ENCODE measurements at regions not wholly inside any gene's neighbourhood (a gene's known extent, or its start where the extent isn't known, plus 50 kb on each side); places are given as distances from the start of the nearest gene placed in this dataset.

DNA sequence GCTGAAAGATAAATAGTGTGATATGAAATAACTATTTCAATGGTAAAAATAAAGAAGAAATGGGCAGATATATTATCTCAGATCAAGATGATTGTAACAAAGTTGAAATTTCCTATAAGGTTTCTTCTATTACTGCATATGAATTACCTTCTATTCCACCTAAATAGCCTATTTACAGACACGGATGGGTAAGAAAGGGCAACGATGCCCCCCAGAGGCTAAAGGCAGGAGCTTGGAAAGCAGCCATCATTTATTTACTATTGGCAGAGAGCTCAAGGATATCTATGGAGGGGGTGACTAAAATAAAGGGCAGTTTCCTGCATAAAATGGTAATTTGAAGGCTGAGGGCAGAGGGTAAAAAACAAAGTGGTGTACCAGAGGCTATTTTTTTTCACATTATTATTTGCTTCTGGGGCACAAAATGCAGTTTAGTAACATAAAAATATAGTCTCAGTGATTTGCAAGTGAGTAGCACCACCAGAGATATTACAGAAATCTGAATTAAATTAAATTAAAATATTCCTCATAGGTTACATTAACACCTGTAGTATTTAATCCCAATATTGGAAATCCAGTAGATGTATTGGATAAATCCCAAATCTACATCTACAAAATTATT, 123.1 kb downstream of the BTC start:
- Mint-ChIP-seq H3K4me3 (no peak overlapping the region), H3K36me3 (no peaks in the 10 kb centered on the region), H3K9me3 (no peaks in the 10 kb centered on the region), H3K4me1 (peaks cover 29% of the 10 kb centered on the region), H3K27ac (no peak overlapping the region), H3K27me3 (ENCODE audit: low read depth) (no peaks in the 10 kb centered on the region)
- ChIA-PET POLR2A (interaction anchor here (0.6 kb wide), 1 partner anchor 40 kb away, joined by 3 read pairs; no protein-coding TSS in a partner anchor), CTCF (interaction anchor here (0.6 to 2.0 kb wide), 30 partner anchors 8 to 482 kb away, joined by 3 to 30 read pairs (median 4); partner anchors contain the start of gene BTC)
- TF ChIP-seq, protein P1, sequence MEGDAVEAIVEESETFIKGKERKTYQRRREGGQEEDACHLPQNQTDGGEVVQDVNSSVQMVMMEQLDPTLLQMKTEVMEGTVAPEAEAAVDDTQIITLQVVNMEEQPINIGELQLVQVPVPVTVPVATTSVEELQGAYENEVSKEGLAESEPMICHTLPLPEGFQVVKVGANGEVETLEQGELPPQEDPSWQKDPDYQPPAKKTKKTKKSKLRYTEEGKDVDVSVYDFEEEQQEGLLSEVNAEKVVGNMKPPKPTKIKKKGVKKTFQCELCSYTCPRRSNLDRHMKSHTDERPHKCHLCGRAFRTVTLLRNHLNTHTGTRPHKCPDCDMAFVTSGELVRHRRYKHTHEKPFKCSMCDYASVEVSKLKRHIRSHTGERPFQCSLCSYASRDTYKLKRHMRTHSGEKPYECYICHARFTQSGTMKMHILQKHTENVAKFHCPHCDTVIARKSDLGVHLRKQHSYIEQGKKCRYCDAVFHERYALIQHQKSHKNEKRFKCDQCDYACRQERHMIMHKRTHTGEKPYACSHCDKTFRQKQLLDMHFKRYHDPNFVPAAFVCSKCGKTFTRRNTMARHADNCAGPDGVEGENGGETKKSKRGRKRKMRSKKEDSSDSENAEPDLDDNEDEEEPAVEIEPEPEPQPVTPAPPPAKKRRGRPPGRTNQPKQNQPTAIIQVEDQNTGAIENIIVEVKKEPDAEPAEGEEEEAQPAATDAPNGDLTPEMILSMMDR (IDR thresholded peaks at IDR 0.05): peak; percentile 27; the same call in 1 of the 2 replicates
- TF ChIP-seq, protein P2, sequence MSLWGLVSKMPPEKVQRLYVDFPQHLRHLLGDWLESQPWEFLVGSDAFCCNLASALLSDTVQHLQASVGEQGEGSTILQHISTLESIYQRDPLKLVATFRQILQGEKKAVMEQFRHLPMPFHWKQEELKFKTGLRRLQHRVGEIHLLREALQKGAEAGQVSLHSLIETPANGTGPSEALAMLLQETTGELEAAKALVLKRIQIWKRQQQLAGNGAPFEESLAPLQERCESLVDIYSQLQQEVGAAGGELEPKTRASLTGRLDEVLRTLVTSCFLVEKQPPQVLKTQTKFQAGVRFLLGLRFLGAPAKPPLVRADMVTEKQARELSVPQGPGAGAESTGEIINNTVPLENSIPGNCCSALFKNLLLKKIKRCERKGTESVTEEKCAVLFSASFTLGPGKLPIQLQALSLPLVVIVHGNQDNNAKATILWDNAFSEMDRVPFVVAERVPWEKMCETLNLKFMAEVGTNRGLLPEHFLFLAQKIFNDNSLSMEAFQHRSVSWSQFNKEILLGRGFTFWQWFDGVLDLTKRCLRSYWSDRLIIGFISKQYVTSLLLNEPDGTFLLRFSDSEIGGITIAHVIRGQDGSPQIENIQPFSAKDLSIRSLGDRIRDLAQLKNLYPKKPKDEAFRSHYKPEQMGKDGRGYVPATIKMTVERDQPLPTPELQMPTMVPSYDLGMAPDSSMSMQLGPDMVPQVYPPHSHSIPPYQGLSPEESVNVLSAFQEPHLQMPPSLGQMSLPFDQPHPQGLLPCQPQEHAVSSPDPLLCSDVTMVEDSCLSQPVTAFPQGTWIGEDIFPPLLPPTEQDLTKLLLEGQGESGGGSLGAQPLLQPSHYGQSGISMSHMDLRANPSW (CRISPR knock-in tag; conservative IDR thresholded peaks at IDR 0.05; ENCODE audit: low read depth): no peak
- ATAC-seq: peak; percentile 86
- peak; percentile 69 for DNase-seq (ENCODE audit: low spot score)

DNA sequence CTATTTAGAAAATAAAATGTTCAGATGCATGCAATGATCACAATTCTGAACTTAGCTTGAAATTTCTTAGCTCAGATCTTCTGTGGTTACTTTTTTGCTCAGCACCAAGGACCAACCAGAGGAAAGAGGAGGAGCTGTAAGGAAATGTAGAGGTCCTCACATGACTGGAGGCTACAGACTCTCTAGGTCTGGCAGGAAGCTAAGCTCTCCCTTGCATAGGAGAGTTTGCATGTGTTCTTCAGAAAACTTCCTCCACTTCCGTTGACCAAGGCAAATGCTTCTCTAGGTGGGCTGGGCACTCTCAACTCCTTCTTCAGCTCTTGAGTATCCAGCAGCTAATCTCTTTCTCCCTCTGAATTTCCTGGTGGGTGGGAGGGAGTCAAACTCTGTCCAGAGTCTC, 119.6 kb downstream of the BTC start:
- CTCF ChIA-PET: interaction anchor here (0.9 to 2.2 kb wide), 6 partner anchors 119 to 816 kb away, joined by 3 to 11 read pairs (median 4); no protein-coding TSS in a partner anchor
- no peaks in the 10 kb centered on the region for H3K36me3 Mint-ChIP-seq
- peaks cover 9% of the 10 kb centered on the region for H3K4me1 Mint-ChIP-seq
- H3K4me3 Mint-ChIP-seq: no peak overlapping the region
- ATAC-seq: no peak
- no peak for DNase-seq (ENCODE audit: low spot score)
- no peaks in the 10 kb centered on the region for H3K27me3 Mint-ChIP-seq (ENCODE audit: low read depth)
- no peaks in the 10 kb centered on the region for H3K9me3 Mint-ChIP-seq
- no peak overlapping the region for H3K27ac Mint-ChIP-seq
- POLR2A ChIA-PET: no interaction called here
- TF ChIP-seq, protein P3, sequence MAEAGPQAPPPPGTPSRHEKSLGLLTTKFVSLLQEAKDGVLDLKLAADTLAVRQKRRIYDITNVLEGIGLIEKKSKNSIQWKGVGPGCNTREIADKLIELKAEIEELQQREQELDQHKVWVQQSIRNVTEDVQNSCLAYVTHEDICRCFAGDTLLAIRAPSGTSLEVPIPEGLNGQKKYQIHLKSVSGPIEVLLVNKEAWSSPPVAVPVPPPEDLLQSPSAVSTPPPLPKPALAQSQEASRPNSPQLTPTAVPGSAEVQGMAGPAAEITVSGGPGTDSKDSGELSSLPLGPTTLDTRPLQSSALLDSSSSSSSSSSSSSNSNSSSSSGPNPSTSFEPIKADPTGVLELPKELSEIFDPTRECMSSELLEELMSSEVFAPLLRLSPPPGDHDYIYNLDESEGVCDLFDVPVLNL (CRISPR knock-in tag; IDR thresholded peaks at IDR 0.05; ENCODE audit: borderline replicate concordance, low read depth): no peak
- TF ChIP-seq, protein P4, sequence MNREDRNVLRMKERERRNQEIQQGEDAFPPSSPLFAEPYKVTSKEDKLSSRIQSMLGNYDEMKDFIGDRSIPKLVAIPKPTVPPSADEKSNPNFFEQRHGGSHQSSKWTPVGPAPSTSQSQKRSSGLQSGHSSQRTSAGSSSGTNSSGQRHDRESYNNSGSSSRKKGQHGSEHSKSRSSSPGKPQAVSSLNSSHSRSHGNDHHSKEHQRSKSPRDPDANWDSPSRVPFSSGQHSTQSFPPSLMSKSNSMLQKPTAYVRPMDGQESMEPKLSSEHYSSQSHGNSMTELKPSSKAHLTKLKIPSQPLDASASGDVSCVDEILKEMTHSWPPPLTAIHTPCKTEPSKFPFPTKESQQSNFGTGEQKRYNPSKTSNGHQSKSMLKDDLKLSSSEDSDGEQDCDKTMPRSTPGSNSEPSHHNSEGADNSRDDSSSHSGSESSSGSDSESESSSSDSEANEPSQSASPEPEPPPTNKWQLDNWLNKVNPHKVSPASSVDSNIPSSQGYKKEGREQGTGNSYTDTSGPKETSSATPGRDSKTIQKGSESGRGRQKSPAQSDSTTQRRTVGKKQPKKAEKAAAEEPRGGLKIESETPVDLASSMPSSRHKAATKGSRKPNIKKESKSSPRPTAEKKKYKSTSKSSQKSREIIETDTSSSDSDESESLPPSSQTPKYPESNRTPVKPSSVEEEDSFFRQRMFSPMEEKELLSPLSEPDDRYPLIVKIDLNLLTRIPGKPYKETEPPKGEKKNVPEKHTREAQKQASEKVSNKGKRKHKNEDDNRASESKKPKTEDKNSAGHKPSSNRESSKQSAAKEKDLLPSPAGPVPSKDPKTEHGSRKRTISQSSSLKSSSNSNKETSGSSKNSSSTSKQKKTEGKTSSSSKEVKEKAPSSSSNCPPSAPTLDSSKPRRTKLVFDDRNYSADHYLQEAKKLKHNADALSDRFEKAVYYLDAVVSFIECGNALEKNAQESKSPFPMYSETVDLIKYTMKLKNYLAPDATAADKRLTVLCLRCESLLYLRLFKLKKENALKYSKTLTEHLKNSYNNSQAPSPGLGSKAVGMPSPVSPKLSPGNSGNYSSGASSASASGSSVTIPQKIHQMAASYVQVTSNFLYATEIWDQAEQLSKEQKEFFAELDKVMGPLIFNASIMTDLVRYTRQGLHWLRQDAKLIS (CRISPR knock-in tag; IDR thresholded peaks at IDR 0.05; ENCODE audit: borderline replicate concordance): no peak
- TF ChIP-seq, protein P5, sequence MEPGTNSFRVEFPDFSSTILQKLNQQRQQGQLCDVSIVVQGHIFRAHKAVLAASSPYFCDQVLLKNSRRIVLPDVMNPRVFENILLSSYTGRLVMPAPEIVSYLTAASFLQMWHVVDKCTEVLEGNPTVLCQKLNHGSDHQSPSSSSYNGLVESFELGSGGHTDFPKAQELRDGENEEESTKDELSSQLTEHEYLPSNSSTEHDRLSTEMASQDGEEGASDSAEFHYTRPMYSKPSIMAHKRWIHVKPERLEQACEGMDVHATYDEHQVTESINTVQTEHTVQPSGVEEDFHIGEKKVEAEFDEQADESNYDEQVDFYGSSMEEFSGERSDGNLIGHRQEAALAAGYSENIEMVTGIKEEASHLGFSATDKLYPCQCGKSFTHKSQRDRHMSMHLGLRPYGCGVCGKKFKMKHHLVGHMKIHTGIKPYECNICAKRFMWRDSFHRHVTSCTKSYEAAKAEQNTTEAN (CRISPR knock-in tag; IDR thresholded peaks at IDR 0.05): no peak
- TF ChIP-seq ZNF396 (CRISPR knock-in tag; IDR thresholded peaks at IDR 0.05; ENCODE audit: borderline replicate concordance): no peak
- TF ChIP-seq, protein P6, sequence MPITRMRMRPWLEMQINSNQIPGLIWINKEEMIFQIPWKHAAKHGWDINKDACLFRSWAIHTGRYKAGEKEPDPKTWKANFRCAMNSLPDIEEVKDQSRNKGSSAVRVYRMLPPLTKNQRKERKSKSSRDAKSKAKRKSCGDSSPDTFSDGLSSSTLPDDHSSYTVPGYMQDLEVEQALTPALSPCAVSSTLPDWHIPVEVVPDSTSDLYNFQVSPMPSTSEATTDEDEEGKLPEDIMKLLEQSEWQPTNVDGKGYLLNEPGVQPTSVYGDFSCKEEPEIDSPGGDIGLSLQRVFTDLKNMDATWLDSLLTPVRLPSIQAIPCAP (CRISPR knock-in tag; IDR thresholded peaks at IDR 0.05): no peak
- TF ChIP-seq FOXJ3 (CRISPR knock-in tag; IDR thresholded peaks at IDR 0.05; ENCODE audit: borderline replicate concordance): no peak
- no peak for TF ChIP-seq GABPB1 (CRISPR knock-in tag; IDR thresholded peaks at IDR 0.05)
- no peak for TF ChIP-seq RELA (CRISPR knock-in tag; IDR thresholded peaks at IDR 0.05; ENCODE audit: borderline replicate concordance)
- TF ChIP-seq ELF4 (CRISPR knock-in tag; IDR thresholded peaks at IDR 0.05; ENCODE audit: low read depth): no peak
- TF ChIP-seq, protein P7, sequence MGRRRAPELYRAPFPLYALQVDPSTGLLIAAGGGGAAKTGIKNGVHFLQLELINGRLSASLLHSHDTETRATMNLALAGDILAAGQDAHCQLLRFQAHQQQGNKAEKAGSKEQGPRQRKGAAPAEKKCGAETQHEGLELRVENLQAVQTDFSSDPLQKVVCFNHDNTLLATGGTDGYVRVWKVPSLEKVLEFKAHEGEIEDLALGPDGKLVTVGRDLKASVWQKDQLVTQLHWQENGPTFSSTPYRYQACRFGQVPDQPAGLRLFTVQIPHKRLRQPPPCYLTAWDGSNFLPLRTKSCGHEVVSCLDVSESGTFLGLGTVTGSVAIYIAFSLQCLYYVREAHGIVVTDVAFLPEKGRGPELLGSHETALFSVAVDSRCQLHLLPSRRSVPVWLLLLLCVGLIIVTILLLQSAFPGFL (CRISPR knock-in tag; IDR thresholded peaks at IDR 0.05; ENCODE audit: borderline replicate concordance): no peak
- TF ChIP-seq, protein P8, sequence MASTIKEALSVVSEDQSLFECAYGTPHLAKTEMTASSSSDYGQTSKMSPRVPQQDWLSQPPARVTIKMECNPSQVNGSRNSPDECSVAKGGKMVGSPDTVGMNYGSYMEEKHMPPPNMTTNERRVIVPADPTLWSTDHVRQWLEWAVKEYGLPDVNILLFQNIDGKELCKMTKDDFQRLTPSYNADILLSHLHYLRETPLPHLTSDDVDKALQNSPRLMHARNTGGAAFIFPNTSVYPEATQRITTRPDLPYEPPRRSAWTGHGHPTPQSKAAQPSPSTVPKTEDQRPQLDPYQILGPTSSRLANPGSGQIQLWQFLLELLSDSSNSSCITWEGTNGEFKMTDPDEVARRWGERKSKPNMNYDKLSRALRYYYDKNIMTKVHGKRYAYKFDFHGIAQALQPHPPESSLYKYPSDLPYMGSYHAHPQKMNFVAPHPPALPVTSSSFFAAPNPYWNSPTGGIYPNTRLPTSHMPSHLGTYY (CRISPR knock-in tag; IDR thresholded peaks at IDR 0.05): no peak
- TF ChIP-seq FOXP1 (CRISPR knock-in tag; IDR thresholded peaks at IDR 0.05; ENCODE audit: borderline replicate concordance): no peak
- no peak for TF ChIP-seq ZNF263 (CRISPR knock-in tag; IDR thresholded peaks at IDR 0.05; ENCODE audit: low read depth)
- no peak for TF ChIP-seq TCF7 (CRISPR knock-in tag; IDR thresholded peaks at IDR 0.05; ENCODE audit: low read depth)
- no peak for TF ChIP-seq TP53 (CRISPR knock-in tag; IDR thresholded peaks at IDR 0.05)
